GM20000 (cell line): ENCODE measurements at regions not wholly inside any gene's neighbourhood (a gene's known extent, or its start where the extent isn't known, plus 50 kb on each side); places are given as distances from the start of the nearest gene placed in this dataset.

Experiments used
- DNase-seq: peaks from one replicate; pipeline ENCODE4 v3.0.0; 2012; ENCODE audit warnings: low spot score
- CTCF ChIP-seq: IDR thresholded peaks from 2 replicates; pipeline ENCODE4 v1.5.1; 2012; ENCODE audit warnings: mild to moderate bottlenecking, control low read depth; ENCODE audit errors: extremely low read depth, missing control alignments

DNA sequence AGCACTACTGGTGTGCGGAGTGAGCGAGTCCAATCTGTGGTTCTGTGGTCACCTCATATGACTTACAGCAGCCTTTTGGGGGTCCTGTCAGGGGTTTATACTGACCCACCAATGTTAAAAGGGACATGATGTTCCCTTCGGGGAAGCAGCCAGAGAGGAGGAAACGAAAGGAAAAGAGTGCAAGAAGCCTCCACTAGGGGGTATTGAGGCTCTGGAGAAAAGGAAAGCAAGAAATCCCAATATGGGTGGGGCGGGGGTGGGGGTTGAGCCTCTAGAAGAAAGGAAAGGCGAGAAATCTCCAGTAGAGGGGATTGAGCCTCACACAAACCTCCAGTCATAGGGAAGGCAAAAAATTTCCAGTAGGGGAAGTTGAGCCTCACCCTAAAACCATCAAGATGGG is 249.3 kb upstream of the ECI2 start:
- no peak for DNase-seq
- no peak for TF ChIP-seq CTCF

DNA sequence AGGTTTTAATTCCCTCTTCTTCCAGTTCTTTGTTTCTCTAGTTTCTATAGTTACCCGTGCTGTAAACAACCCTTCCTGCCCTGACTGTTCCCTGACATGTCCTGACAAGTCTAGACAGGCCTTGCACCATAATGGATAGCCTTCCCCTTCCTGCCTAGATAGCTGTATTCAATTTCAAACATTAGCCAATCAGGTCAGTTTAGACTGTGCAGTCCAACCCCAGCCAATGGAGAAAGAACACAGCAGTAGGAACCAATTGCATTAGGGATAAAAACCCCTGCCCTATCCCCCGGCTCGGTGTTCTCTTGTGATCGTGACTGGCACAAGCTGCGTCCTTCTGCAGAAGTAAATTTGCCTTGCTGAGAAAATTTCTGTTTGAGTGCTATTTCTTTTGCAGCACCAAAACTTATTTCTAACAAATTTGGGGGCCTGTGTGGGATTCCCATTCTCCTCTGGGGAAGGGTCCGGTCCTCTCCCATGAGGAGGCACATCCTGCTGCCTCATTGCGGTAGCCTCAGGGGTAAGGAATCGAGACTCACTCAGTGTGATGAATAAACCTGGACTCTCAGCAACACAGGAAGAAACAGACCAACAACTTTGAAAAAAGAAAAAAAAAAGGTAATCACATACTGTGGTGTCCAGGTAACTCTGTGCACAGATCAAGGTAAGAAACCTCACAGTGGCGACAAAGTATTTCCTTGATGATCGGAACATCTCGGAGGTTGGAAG is 248.7 kb upstream of the ECI2 start:
- TF ChIP-seq CTCF = no peak
- no peak for DNase-seq

- TF ChIP-seq CTCF = no peak
- DNase-seq = no peak
Measured at GRCh38 chr6:4382362-4382853, 247.0 kb upstream of the ECI2 start.

- TF ChIP-seq CTCF = no peak
- DNase-seq = no peak
Measured at GRCh38 chr6:4381381-4381780, 246.0 kb upstream of the ECI2 start.

- no peak for TF ChIP-seq CTCF
- DNase-seq = no peak
Measured at GRCh38 chr6:4380881-4381281, 245.5 kb upstream of the ECI2 start.

GRCh38 chr6:4379958-4380357 is 244.6 kb upstream of the ECI2 start:
- TF ChIP-seq CTCF = no peak
- DNase-seq = no peak

DNA sequence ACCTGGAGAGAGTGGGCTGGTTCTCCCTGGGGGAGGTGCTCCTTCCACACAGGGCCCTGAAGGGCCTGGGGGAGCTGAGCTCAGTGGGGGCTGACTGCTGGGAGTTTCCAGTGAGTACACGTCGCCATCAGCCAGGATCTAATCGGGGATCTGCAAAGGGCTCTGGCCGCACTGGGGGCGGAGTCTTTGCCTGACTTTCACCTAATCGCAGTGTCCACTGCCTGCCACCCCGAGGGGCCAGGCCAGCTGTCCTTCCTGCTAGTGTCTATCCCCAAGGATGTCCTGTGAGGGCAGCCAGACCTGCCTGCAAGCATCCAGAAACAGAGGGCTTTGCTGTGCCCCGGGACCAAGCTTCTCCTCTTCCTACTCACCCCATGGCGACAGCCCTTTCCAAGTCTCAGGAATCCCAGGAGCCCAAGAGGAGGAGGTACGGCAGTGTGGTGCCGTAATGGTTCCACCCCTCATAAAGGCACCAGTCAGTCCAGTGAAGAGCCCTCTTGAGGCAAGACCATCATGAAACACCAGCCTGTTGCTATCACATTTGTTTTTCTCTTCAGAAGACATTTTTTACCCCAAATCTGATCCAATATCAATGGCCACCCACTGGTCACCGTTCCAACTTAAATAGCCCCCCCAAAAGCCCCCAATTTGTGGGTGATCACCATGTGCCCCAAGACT is 243.1 kb upstream of the ECI2 start:
- no peak for DNase-seq
- TF ChIP-seq CTCF = no peak
